ENCODE measurements at regions not wholly inside any gene's neighbourhood (a gene's known extent, or its start where the extent isn't known, plus 50 kb on each side); places are given as distances from the start of the nearest gene placed in this dataset.
"Not testable (repeated sequence)": the region's sequence is repeated elsewhere in the genome, so short reads cannot be mapped to it uniquely, and the experiment has no call there.

GRCh38 chr2:199042660-199043379, 414.9 kb downstream of the SATB2 start:
- dilution Hi-C loops (cut with MboI; ENCODE audit: extremely low pct_ligation_motif_present, low sequenced_read_pairs): no loop called here
- no peaks in the 10 kb centered on the region for H3K4me1 ChIP-seq (ENCODE audit: control insufficient read depth, extremely low read depth, insufficient read depth, low read length)
- no peak overlapping the region for H3K4me2 ChIP-seq (ENCODE audit: control insufficient read depth, extremely low read depth, insufficient read depth, low read depth, low read length)
- TF ChIP-seq EZH2 (IDR thresholded peaks at IDR 0.05; ENCODE audit: low read length) (no peak), CTCF (optimal IDR thresholded peaks at IDR 0.05 in 1 of 3, IDR thresholded peaks at IDR 0.05 in 1 of 3, conservative IDR thresholded peaks at IDR 0.05 in 1 of 3; ENCODE audit: extremely low read depth in 1 of 3, insufficient read depth in 2 of 3, low read length in 3 of 3) (no peak)
- DNase-seq (ENCODE audit: low read depth, low spot score) (no peak), FAIRE-seq (no peak)
- H4K20me1 ChIP-seq (ENCODE audit: control insufficient read depth, extremely low read depth, insufficient read depth, low read length): no peaks in the 10 kb centered on the region
- no peak overlapping the region for H2AFZ ChIP-seq (ENCODE audit: control insufficient read depth, low read length)
- H3K4me3 ChIP-seq (ENCODE audit: control insufficient read depth in 2 of 3, extremely low read depth in 1 of 3, insufficient read depth in 2 of 3, low read depth in 1 of 3, low read length in 3 of 3): no peak overlapping the region
- H3K9me1 ChIP-seq (ENCODE audit: control insufficient read depth, extremely low read depth, insufficient read depth, low read length): no peaks in the 10 kb centered on the region
- no peaks in the 10 kb centered on the region for H3K79me2 ChIP-seq (ENCODE audit: control insufficient read depth, insufficient read depth, low read length)
- no peaks in the 10 kb centered on the region for H3K9me3 ChIP-seq (ENCODE audit: control insufficient read depth, low read depth, low read length)
- H3K27ac ChIP-seq (ENCODE audit: control insufficient read depth, insufficient read depth, low read length): no peak overlapping the region
- no peak overlapping the region for H3K9ac ChIP-seq (ENCODE audit: control insufficient read depth, extremely low read depth, insufficient read depth, low read length)
- no peaks in the 10 kb centered on the region for H3K36me3 ChIP-seq (ENCODE audit: control insufficient read depth in 2 of 2, extremely low read depth in 1 of 2, insufficient read depth in 2 of 2, low read length in 2 of 2)
- H3K27me3 ChIP-seq (ENCODE audit: control insufficient read depth, extremely low read depth, insufficient read depth, low read length): no peaks in the 10 kb centered on the region

GRCh38 chr2:199040522-199040921, 417.2 kb downstream of the SATB2 start:
- Histone ChIP-seq H2AFZ (ENCODE audit: control insufficient read depth, low read length) (no peak overlapping the region), H3K4me2 (ENCODE audit: control insufficient read depth, extremely low read depth, insufficient read depth, low read depth, low read length) (no peak overlapping the region), H3K4me3 (ENCODE audit: control insufficient read depth in 2 of 3, extremely low read depth in 1 of 3, insufficient read depth in 2 of 3, low read depth in 1 of 3, low read length in 3 of 3) (no peak overlapping the region), H3K9ac (ENCODE audit: control insufficient read depth, extremely low read depth, insufficient read depth, low read length) (no peak overlapping the region), H4K20me1 (ENCODE audit: control insufficient read depth, extremely low read depth, insufficient read depth, low read length) (no peaks in the 10 kb centered on the region), H3K9me3 (ENCODE audit: control insufficient read depth, low read depth, low read length) (no peaks in the 10 kb centered on the region), H3K4me1 (ENCODE audit: control insufficient read depth, extremely low read depth, insufficient read depth, low read length) (no peaks in the 10 kb centered on the region), H3K27me3 (ENCODE audit: control insufficient read depth, extremely low read depth, insufficient read depth, low read length) (no peaks in the 10 kb centered on the region), H3K36me3 (ENCODE audit: control insufficient read depth in 2 of 2, extremely low read depth in 1 of 2, insufficient read depth in 2 of 2, low read length in 2 of 2) (no peaks in the 10 kb centered on the region), H3K9me1 (ENCODE audit: control insufficient read depth, extremely low read depth, insufficient read depth, low read length) (no peaks in the 10 kb centered on the region), H3K27ac (ENCODE audit: control insufficient read depth, insufficient read depth, low read length) (no peak overlapping the region), H3K79me2 (ENCODE audit: control insufficient read depth, insufficient read depth, low read length) (no peaks in the 10 kb centered on the region)
- no peak for TF ChIP-seq CTCF (optimal IDR thresholded peaks at IDR 0.05 in 1 of 3, IDR thresholded peaks at IDR 0.05 in 1 of 3, conservative IDR thresholded peaks at IDR 0.05 in 1 of 3; ENCODE audit: extremely low read depth in 1 of 3, insufficient read depth in 2 of 3, low read length in 3 of 3)
- no peak for TF ChIP-seq EZH2 (IDR thresholded peaks at IDR 0.05; ENCODE audit: low read length)
- DNase-seq (ENCODE audit: low read depth, low spot score) (no peak), FAIRE-seq (no peak)
- dilution Hi-C loops (cut with MboI; ENCODE audit: extremely low pct_ligation_motif_present, low sequenced_read_pairs): no loop called here

- H3K4me1 ChIP-seq (ENCODE audit: control insufficient read depth, extremely low read depth, insufficient read depth, low read length); H3K27ac ChIP-seq (ENCODE audit: control insufficient read depth, insufficient read depth, low read length); H3K36me3 ChIP-seq (ENCODE audit: control insufficient read depth in 2 of 2, extremely low read depth in 1 of 2, insufficient read depth in 2 of 2, low read length in 2 of 2); H2AFZ ChIP-seq (ENCODE audit: control insufficient read depth, low read length); H3K9me1 ChIP-seq (ENCODE audit: control insufficient read depth, extremely low read depth, insufficient read depth, low read length); FAIRE-seq; H4K20me1 ChIP-seq (ENCODE audit: control insufficient read depth, extremely low read depth, insufficient read depth, low read length); H3K9me3 ChIP-seq (ENCODE audit: control insufficient read depth, low read depth, low read length); H3K27me3 ChIP-seq (ENCODE audit: control insufficient read depth, extremely low read depth, insufficient read depth, low read length); H3K4me3 ChIP-seq (ENCODE audit: control insufficient read depth in 2 of 3, extremely low read depth in 1 of 3, insufficient read depth in 2 of 3, low read depth in 1 of 3, low read length in 3 of 3); H3K4me2 ChIP-seq (ENCODE audit: control insufficient read depth, extremely low read depth, insufficient read depth, low read depth, low read length); H3K9ac ChIP-seq (ENCODE audit: control insufficient read depth, extremely low read depth, insufficient read depth, low read length); DNase-seq (ENCODE audit: low read depth, low spot score); H3K79me2 ChIP-seq (ENCODE audit: control insufficient read depth, insufficient read depth, low read length); dilution Hi-C loops (cut with MboI; ENCODE audit: extremely low pct_ligation_motif_present, low sequenced_read_pairs): not testable (repeated sequence)
Measured at GRCh38 chr2:199033761-199034160, 424.0 kb downstream of the SATB2 start.

All from keratinocyte (primary cell).